ENCODE measurements at regions not wholly inside any gene's neighbourhood (a gene's known extent, or its start where the extent isn't known, plus 50 kb on each side); places are given as distances from the start of the nearest gene placed in this dataset.
"Not testable (repeated sequence)": the region's sequence is repeated elsewhere in the genome, so short reads cannot be mapped to it uniquely, and the experiment has no call there.

DNA sequence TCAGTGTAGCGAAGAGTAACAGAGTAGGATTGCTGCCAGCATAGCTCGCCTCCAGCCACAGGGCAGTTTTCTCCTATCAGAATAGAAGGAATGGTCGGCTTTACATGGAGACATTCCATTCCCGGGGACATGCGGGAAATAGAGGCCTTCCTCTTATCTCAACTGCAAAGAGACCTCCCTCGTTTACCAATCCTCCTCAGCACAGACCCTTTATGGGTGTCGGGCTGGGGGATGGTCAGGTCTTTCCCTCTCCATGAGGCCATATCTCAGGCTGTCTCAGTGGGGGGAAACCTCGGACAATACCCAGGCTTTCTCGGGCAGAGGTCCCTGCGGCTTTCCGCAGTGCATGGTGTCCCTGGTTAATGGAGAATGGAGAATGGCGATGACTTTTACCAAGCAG is 285.0 kb downstream of the ASMT start:
- Mint-ChIP-seq H3K4me1 (ENCODE audit: low read depth in 2 of 2) (no peaks in the 10 kb centered on the region), H3K4me3 (no peak overlapping the region), H3K9me3 (no peaks in the 10 kb centered on the region), H3K27ac (no peak overlapping the region), H3K27me3 (no peaks in the 10 kb centered on the region), H3K36me3 (ENCODE audit: insufficient read depth) (no peaks in the 10 kb centered on the region)
- DNase-seq (no peak), ATAC-seq (replicated peaks) (no peak)

DNA sequence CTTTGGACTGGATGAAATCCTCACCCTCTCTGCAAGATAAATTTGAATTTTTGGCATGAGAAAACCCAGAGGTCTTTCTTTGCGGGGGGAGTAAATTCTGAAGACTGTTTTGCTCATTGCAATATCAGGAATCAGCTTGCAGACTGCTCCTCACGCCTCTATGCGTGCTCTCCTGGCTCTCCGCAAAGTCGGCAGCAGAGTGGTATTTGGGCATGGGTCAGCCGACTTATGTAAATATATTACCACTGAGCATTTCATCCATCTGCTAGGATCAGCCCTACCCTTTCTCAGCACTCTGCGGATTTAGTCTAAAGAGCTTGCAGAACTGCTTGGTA is 288.0 kb downstream of the ASMT start:
- Mint-ChIP-seq H3K4me3 (no peak overlapping the region), H3K27me3 (no peaks in the 10 kb centered on the region), H3K27ac (no peak overlapping the region), H3K9me3 (no peaks in the 10 kb centered on the region), H3K4me1 (ENCODE audit: low read depth in 2 of 2) (no peaks in the 10 kb centered on the region), H3K36me3 (ENCODE audit: insufficient read depth) (no peaks in the 10 kb centered on the region)
- DNase-seq: no peak
- no peak for ATAC-seq (replicated peaks)

- no peaks in the 10 kb centered on the region for H3K9me3 Mint-ChIP-seq
- H3K4me3 Mint-ChIP-seq: no peak overlapping the region
- H3K4me1 Mint-ChIP-seq (ENCODE audit: low read depth in 2 of 2): no peaks in the 10 kb centered on the region
- DNase-seq (no peak), ATAC-seq (replicated peaks) (no peak)
- H3K27ac Mint-ChIP-seq: no peak overlapping the region
- no peaks in the 10 kb centered on the region for H3K36me3 Mint-ChIP-seq (ENCODE audit: insufficient read depth)
- H3K27me3 Mint-ChIP-seq: no peaks in the 10 kb centered on the region
Measured at GRCh38 chrX:1903236-1903935, 288.5 kb downstream of the ASMT start.

- Mint-ChIP-seq H3K4me3 (no peak overlapping the region), H3K27me3 (no peaks in the 10 kb centered on the region), H3K9me3 (peaks cover 0 to 2% of the 10 kb centered on the region in 2 donors), H3K4me1 (ENCODE audit: low read depth in 2 of 2) (no peaks in the 10 kb centered on the region), H3K36me3 (ENCODE audit: insufficient read depth) (no peaks in the 10 kb centered on the region), H3K27ac (no peak overlapping the region)
- DNase-seq: no peak
- no peak for ATAC-seq (replicated peaks)
Measured at GRCh38 chrX:1904663-1905218, 289.9 kb downstream of the ASMT start.

DNA sequence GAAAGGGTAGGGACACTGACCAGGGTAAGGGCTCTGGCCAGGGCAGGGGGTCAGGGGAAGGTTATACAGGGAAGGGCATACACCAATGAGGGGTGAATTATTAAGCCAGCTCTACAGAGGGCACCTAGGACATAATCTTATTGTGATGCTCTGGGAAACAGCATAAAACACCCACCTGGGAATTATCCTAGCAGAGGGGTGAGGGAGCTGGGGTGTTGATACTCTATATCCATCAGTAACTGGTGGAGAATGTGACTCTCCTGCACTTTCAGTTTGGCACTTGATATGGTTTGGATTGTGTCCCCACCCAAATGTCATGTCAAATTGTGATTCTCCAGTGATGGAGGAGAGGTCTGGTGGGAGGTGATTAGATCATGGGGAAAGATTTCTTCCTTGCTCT is 291.2 kb downstream of the ASMT start:
- no peaks in the 10 kb centered on the region for H3K36me3 Mint-ChIP-seq (ENCODE audit: insufficient read depth)
- H3K4me3 Mint-ChIP-seq: no peak overlapping the region

DNA sequence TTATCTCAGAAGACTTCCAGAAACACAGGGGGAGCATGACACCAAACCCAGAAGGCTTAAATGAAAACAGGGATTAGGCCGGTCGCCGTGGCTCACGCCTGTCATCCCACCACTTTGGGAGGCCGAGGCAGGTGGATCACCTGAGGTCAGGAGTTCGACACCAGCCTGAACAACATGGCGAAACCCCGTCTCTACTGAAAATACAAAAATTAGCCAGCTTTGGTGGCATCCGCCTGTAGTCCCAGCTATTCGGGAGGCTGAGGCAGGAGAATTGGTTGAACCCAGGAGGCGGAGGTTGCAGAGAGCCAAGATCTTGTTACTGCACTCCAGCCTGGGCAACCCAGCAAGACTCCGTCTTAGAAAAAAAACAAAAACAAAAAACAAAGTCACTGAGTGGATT is 294.1 kb downstream of the ASMT start:
- H3K27me3 Mint-ChIP-seq; ATAC-seq (replicated peaks): not testable (repeated sequence)

More for the DNA sequence above, 291.2 kb downstream of the ASMT start:
- no peaks in the 10 kb centered on the region for H3K4me1 Mint-ChIP-seq (ENCODE audit: low read depth in 2 of 2)
- no peak for DNase-seq
- H3K27me3 Mint-ChIP-seq: no peaks in the 10 kb centered on the region
- peaks cover 8 to 14% of the 10 kb centered on the region in 2 donors for H3K9me3 Mint-ChIP-seq
- no peak for ATAC-seq (replicated peaks)
- no peak overlapping the region for H3K27ac Mint-ChIP-seq

GRCh38 chrX:1909419-1910206 is 294.8 kb downstream of the ASMT start:
- H3K27ac Mint-ChIP-seq: peak overlapping the region in 1 of 2 donors; percentile 4
- H3K4me3 Mint-ChIP-seq: no peak overlapping the region
- no peaks in the 10 kb centered on the region for H3K36me3 Mint-ChIP-seq (ENCODE audit: insufficient read depth)

More for the DNA sequence above, 294.1 kb downstream of the ASMT start:
- H3K27ac Mint-ChIP-seq; H3K4me3 Mint-ChIP-seq; DNase-seq; H3K4me1 Mint-ChIP-seq (ENCODE audit: low read depth in 2 of 2); H3K36me3 Mint-ChIP-seq (ENCODE audit: insufficient read depth): not testable (repeated sequence)
- H3K9me3 Mint-ChIP-seq: peaks cover 13 to 22% of the 10 kb centered on the region in 2 donors

DNA sequence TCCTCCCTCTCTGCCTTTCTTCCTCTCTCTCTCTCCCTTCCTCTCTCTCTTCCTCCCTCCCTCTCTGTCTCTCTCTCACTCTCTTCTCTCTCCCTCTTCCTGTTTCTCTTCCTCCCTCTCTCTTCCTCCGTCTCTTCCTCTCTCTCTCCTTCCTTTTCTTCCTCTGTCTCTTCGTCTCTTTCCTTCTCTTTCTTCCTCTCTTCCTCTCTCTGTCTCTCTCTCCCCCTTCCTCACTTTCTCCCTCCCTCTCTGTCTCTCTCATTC is 295.3 kb downstream of the ASMT start:
- H3K36me3 Mint-ChIP-seq (ENCODE audit: insufficient read depth): no peaks in the 10 kb centered on the region
- no peak for ATAC-seq (replicated peaks)
- peaks cover 13 to 22% of the 10 kb centered on the region in 2 donors for H3K9me3 Mint-ChIP-seq
- DNase-seq: no peak
- peak overlapping the region in 1 of 2 donors; percentile 4 for H3K27ac Mint-ChIP-seq
- H3K27me3 Mint-ChIP-seq: no peaks in the 10 kb centered on the region
- no peaks in the 10 kb centered on the region for H3K4me1 Mint-ChIP-seq (ENCODE audit: low read depth in 2 of 2)
- H3K4me3 Mint-ChIP-seq: no peak overlapping the region

More at GRCh38 chrX:1909419-1910206, 294.8 kb downstream of the ASMT start:
- H3K9me3 Mint-ChIP-seq: peaks cover 13 to 22% of the 10 kb centered on the region in 2 donors
- H3K4me1 Mint-ChIP-seq (ENCODE audit: low read depth in 2 of 2): no peaks in the 10 kb centered on the region
- H3K27me3 Mint-ChIP-seq: no peaks in the 10 kb centered on the region
- no peak for ATAC-seq (replicated peaks)
- no peak for DNase-seq

DNA sequence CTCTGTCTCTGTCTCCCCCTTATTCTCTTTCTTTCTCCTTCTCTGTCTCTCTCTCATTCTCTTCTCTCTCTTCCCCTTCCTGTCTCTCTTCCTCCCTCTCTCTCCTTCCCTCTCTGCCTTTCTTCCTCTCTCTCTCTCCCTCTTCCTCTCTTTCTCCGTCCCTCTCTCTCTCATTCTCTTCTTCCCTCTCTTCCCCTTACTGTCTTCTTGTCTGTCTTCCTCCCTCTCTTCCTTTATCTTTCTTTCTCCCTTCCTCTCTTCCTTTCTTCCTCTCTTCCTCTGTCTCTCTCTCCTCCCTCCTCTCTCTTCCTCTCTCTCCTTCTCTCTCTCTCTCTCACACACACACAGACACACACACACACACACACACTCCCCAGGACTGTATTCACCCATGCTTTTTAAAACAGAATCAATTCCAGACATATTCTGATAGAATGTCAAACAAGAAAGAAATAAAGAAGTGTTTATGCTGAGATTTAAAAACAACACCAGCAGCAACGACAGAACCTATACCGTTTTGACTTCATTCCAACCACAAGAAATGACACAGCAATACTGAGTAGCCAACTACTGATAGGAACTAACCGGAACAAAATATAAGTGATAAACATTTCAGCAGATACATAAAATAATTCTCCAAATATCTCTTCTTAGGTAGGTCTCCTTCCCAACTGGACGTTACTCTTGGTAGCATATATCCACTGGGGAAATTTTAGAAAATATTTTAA is 296.7 kb downstream of the ASMT start:
- H3K9me3 Mint-ChIP-seq: peaks cover 15 to 22% of the 10 kb centered on the region in 2 donors
- no peak overlapping the region for H3K4me3 Mint-ChIP-seq
- ATAC-seq (replicated peaks): no peak
- H3K27me3 Mint-ChIP-seq: no peaks in the 10 kb centered on the region
- H3K36me3 Mint-ChIP-seq (ENCODE audit: insufficient read depth): no peaks in the 10 kb centered on the region
- no peak overlapping the region for H3K27ac Mint-ChIP-seq
- no peaks in the 10 kb centered on the region for H3K4me1 Mint-ChIP-seq (ENCODE audit: low read depth in 2 of 2)
- DNase-seq: no peak

DNA sequence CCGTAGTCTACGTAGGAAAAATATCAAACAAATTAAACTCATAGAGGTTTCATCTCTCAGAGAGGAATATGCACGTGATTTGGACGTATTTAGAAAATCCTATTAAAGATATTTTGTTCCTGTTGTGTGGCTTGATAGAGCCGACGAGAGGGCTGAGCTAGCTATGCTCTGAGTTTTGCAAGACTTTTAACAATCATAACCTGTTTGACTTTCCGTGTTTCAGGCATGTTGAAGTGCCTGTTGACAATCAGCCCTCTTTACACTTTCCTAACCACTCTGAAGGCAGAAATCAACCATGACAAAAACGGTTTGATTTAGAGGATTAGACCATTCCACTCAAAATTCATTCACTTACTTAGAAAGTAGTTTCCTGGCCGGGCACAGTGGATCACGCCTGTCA is 297.3 kb downstream of the ASMT start:
- no peak for DNase-seq
- Mint-ChIP-seq H3K4me3 (no peak overlapping the region), H3K27me3 (no peaks in the 10 kb centered on the region), H3K27ac (no peak overlapping the region), H3K4me1 (ENCODE audit: low read depth in 2 of 2) (no peaks in the 10 kb centered on the region), H3K36me3 (ENCODE audit: insufficient read depth) (no peaks in the 10 kb centered on the region), H3K9me3 (peaks cover 15 to 22% of the 10 kb centered on the region in 2 donors)
- ATAC-seq (replicated peaks): no peak

GRCh38 chrX:1914606-1915365 is 299.9 kb downstream of the ASMT start:
- H3K9me3 Mint-ChIP-seq: peaks cover 15 to 20% of the 10 kb centered on the region in 2 donors
- H3K27me3 Mint-ChIP-seq: no peaks in the 10 kb centered on the region
- no peaks in the 10 kb centered on the region for H3K4me1 Mint-ChIP-seq (ENCODE audit: low read depth in 2 of 2)
- DNase-seq: no peak
- no peaks in the 10 kb centered on the region for H3K36me3 Mint-ChIP-seq (ENCODE audit: insufficient read depth)
- ATAC-seq (replicated peaks): no peak
- no peak overlapping the region for H3K27ac Mint-ChIP-seq
- H3K4me3 Mint-ChIP-seq: no peak overlapping the region

DNA sequence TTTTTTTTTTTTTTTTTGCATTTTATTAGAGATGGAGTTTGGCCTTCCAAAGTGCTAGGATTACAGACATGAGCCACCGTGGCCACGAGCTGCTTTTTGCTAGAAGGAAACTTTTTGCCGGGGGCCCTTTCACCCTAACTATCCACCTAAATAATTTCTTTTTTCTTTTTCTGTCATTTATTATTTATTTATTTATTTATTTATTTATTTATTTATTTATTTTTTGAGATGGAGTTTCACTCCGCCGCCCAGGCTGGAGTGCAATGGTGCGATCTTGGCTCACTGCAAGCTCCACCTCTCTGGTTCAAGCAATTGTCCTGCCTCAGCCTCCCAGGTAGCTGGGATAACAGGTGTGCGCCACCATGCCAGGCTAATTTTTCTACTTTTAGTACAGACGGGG is 303.9 kb downstream of the ASMT start:
- ATAC-seq (replicated peaks): no peak
- Mint-ChIP-seq H3K4me1 (ENCODE audit: low read depth in 2 of 2) (no peaks in the 10 kb centered on the region), H3K27me3 (no peaks in the 10 kb centered on the region), H3K27ac (no peak overlapping the region), H3K36me3 (ENCODE audit: insufficient read depth) (peaks cover under 1% of the 10 kb centered on the region), H3K9me3 (peaks cover 0 to 3% of the 10 kb centered on the region in 2 donors), H3K4me3 (no peak overlapping the region)
- DNase-seq: no peak

DNA sequence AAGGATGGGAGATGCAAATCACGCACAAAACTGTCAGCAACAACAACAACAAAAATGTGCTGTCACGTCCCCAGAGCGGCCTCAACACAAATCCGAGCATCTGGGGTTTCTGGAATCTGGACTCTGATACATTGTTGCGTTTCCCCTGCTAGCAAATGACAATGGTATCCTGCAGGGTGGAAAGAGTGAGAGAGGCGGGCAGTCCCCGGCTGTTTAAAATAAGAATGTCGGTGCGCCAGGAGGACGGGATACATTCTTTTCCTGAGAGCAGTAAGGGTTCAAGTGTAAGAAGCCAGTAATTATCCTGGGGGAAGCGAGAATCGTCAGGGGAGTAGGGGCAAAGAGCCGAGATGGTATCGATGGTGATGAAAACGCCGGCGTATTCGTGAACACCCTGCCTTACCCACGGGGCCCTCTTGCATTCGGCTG is 310.2 kb downstream of the ASMT start:
- no peak for DNase-seq
- peak overlapping the region in 1 of 2 donors; percentile 71 for H3K27ac Mint-ChIP-seq
- H3K4me3 Mint-ChIP-seq: no peak overlapping the region
- ATAC-seq (replicated peaks): no peak
- H3K36me3 Mint-ChIP-seq (ENCODE audit: insufficient read depth): peaks cover 3% of the 10 kb centered on the region
- H3K4me1 Mint-ChIP-seq (ENCODE audit: low read depth in 2 of 2): no peaks in the 10 kb centered on the region
- H3K9me3 Mint-ChIP-seq: peaks cover 0 to 2% of the 10 kb centered on the region in 2 donors
- H3K27me3 Mint-ChIP-seq: peaks cover 0 to 7% of the 10 kb centered on the region in 2 donors
